PC-3 (cell line): ENCODE measurements at regions not wholly inside any gene's neighbourhood (a gene's known extent, or its start where the extent isn't known, plus 50 kb on each side); places are given as distances from the start of the nearest gene placed in this dataset.

Experiments used
- ATAC-seq: fragments of 200-7000 bp; cut with Tn5 transposase; 2 replicates; pipeline ENCODE4 v1.9.1; 2020; ENCODE audit warnings: mild to moderate bottlenecking, moderate library complexity
- BruUV-seq: library from RNA; stranded (reverse); fragments of 400-500 nt; replicated peaks from 2 replicates; lab custom pipeline; 2021; lab: Mats Ljungman, UMichigan
- CTCF ChIA-PET: fragments of 300-600 bp; sonication (Branson Sonifier 250); formaldehyde crosslinking; loops from one replicate; lab custom pipeline; 2022; ENCODE audit warnings: antibody characterized with exemption; lab: Charles Lee
- POLR2A ChIA-PET: fragments of 300-600 bp; sonication (Branson Sonifier 250); formaldehyde crosslinking; loops from one replicate; lab custom pipeline; 2022; ENCODE audit warnings: antibody characterized with exemption; ENCODE audit not compliant: unreplicated experiment; lab: Charles Lee
- DNase-seq: peaks from one replicate; pipeline ENCODE4 v3.0.0-alpha.2; 2015
- H2AFZ ChIP-seq: fragments of 300-600 bp; sonication (generic); 2 replicates; pipeline ENCODE4 v1.6.0; 2016; ENCODE audit warnings: antibody characterized with exemption, low read length
- H3F3A ChIP-seq: fragments of 300-600 bp; sonication (generic); one replicate; pipeline ENCODE4 v1.6.0; 2017; ENCODE audit warnings: antibody characterized with exemption, low read length, control low read depth, mild to moderate bottlenecking; ENCODE audit not compliant: unreplicated experiment
- H3K27ac ChIP-seq: fragments of 300-600 bp; sonication (generic); 2 replicates; pipeline ENCODE4 v1.5.1; 2016; ENCODE audit warnings: mild to moderate bottlenecking, low read length
- H3K27me3 ChIP-seq: fragments of 300-600 bp; sonication (generic); 2 replicates; pipeline ENCODE4 v1.6.1; 2016; ENCODE audit warnings: low read length, mixed read lengths
- H3K36me3 ChIP-seq: fragments of 300-600 bp; sonication (generic); 2 replicates; pipeline ENCODE4 v1.6.1; 2016; ENCODE audit warnings: low read depth, mixed run types, low read length, mixed read lengths
- H3K4me1 ChIP-seq: fragments of 300-600 bp; sonication (generic); 2 replicates; pipeline ENCODE4 v1.5.1; 2016; ENCODE audit warnings: low read length; ENCODE audit not compliant: insufficient read depth
- H3K4me2 ChIP-seq: fragments of 300-600 bp; sonication (generic); 2 replicates; pipeline ENCODE4 v1.6.0; 2016; ENCODE audit warnings: low read length
- H3K4me3 ChIP-seq: fragments of 300-600 bp; sonication (generic); 2 replicates; pipeline ENCODE4 v1.5.1; 2016; ENCODE audit warnings: mild to moderate bottlenecking, low read length, mixed read lengths
- H3K79me2 ChIP-seq: fragments of 300-600 bp; sonication (generic); 2 replicates; pipeline ENCODE4 v1.6.1; 2017; ENCODE audit warnings: low read length, mixed read lengths
- H3K9ac ChIP-seq: fragments of 300-600 bp; sonication (generic); 2 replicates; pipeline ENCODE4 v1.6.0; 2016; ENCODE audit warnings: mild to moderate bottlenecking, low read length
- H3K9me2 ChIP-seq: fragments of 300-600 bp; sonication (generic); replicated peaks from 2 replicates; pipeline ENCODE4 v1.6.1; 2016; ENCODE audit warnings: mixed run types, low read length, mixed read lengths
- H3K9me3 ChIP-seq: fragments of 300-600 bp; sonication (generic); 2 replicates; pipeline ENCODE4 v1.6.1; 2016; ENCODE audit warnings: low read length, mixed read lengths
- H4K20me1 ChIP-seq: fragments of 300-600 bp; sonication (generic); 2 replicates; pipeline ENCODE4 v1.6.1; 2016; ENCODE audit warnings: low read length, mixed read lengths
- EZH2 ChIP-seq: fragments of 300-600 bp; sonication (generic); IDR thresholded peaks from one replicate; pipeline ENCODE4 v1.6.1; 2017; ENCODE audit warnings: antibody characterized with exemption, mild to moderate bottlenecking, low read length; ENCODE audit not compliant: unreplicated experiment
- EZH2phosphoT487 ChIP-seq: fragments of 300-600 bp; sonication (generic); IDR thresholded peaks from 2 replicates; pipeline ENCODE4 v1.6.1; 2018; ENCODE audit warnings: mild to moderate bottlenecking, antibody characterized with exemption, low read length, borderline replicate concordance
- intact Hi-C: fragments of 100-400 bp; cut with micrococcal nuclease; formaldehyde crosslinking; loops from 2 replicates; pipeline ENCODE4 v1.9.0; 2023
- TF ChIP-seq, protein P1 (sequence below): fragments of 300-600 bp; sonication (generic); conservative IDR thresholded peaks from 2 replicates; pipeline ENCODE4 v1.5.1; 2017; ENCODE audit warnings: antibody characterized with exemption, low read depth, mild to moderate bottlenecking, low read length

GRCh38 chr10:113232928-113233511, 283.0 kb downstream of the TCF7L2 start:
- Histone ChIP-seq H3K9me2 (no peaks in the 10 kb centered on the region), H3K27ac (no peak overlapping the region), H3K79me2 (no peaks in the 10 kb centered on the region), H3F3A (no peaks in the 10 kb centered on the region), H3K27me3 (no peaks in the 10 kb centered on the region), H3K4me3 (no peak overlapping the region), H3K4me1 (no peaks in the 10 kb centered on the region), H3K4me2 (no peak overlapping the region), H4K20me1 (no peaks in the 10 kb centered on the region), H3K36me3 (no peaks in the 10 kb centered on the region), H3K9ac (no peak overlapping the region), H3K9me3 (no peaks in the 10 kb centered on the region), H2AFZ (no peak overlapping the region)
- CTCF ChIA-PET = no interaction called here
- DNase-seq (no peak), ATAC-seq (no peak)
- intact Hi-C loops = no loop called here
- POLR2A ChIA-PET = no interaction called here
- no TSS peak for BruUV-seq
- TF ChIP-seq EZH2phosphoT487 (no peak), EZH2 (no peak)
- TF ChIP-seq, protein P1, sequence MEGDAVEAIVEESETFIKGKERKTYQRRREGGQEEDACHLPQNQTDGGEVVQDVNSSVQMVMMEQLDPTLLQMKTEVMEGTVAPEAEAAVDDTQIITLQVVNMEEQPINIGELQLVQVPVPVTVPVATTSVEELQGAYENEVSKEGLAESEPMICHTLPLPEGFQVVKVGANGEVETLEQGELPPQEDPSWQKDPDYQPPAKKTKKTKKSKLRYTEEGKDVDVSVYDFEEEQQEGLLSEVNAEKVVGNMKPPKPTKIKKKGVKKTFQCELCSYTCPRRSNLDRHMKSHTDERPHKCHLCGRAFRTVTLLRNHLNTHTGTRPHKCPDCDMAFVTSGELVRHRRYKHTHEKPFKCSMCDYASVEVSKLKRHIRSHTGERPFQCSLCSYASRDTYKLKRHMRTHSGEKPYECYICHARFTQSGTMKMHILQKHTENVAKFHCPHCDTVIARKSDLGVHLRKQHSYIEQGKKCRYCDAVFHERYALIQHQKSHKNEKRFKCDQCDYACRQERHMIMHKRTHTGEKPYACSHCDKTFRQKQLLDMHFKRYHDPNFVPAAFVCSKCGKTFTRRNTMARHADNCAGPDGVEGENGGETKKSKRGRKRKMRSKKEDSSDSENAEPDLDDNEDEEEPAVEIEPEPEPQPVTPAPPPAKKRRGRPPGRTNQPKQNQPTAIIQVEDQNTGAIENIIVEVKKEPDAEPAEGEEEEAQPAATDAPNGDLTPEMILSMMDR = no peak

- ATAC-seq (no peak), DNase-seq (no peak)
- no peak overlapping the region for H3K27ac ChIP-seq
- H3K9me2 ChIP-seq = no peaks in the 10 kb centered on the region
- no peaks in the 10 kb centered on the region for H3K27me3 ChIP-seq
- H3F3A ChIP-seq = no peaks in the 10 kb centered on the region
- no peak overlapping the region for H2AFZ ChIP-seq
- TF ChIP-seq EZH2 (no peak), EZH2phosphoT487 (no peak)
- TF ChIP-seq, protein P1 = no peak
- no peaks in the 10 kb centered on the region for H3K4me1 ChIP-seq
- BruUV-seq = no TSS peak
- no peaks in the 10 kb centered on the region for H3K79me2 ChIP-seq
- H3K4me3 ChIP-seq = no peak overlapping the region
- intact Hi-C loops = no loop called here
- no peak overlapping the region for H3K4me2 ChIP-seq
- ChIA-PET CTCF (no interaction called here), POLR2A (no interaction called here)
- no peaks in the 10 kb centered on the region for H3K9me3 ChIP-seq
- H4K20me1 ChIP-seq = no peaks in the 10 kb centered on the region
- H3K36me3 ChIP-seq = no peaks in the 10 kb centered on the region
- H3K9ac ChIP-seq = no peak overlapping the region
Measured at GRCh38 chr10:113234481-113234880, 284.4 kb downstream of the TCF7L2 start.

DNA sequence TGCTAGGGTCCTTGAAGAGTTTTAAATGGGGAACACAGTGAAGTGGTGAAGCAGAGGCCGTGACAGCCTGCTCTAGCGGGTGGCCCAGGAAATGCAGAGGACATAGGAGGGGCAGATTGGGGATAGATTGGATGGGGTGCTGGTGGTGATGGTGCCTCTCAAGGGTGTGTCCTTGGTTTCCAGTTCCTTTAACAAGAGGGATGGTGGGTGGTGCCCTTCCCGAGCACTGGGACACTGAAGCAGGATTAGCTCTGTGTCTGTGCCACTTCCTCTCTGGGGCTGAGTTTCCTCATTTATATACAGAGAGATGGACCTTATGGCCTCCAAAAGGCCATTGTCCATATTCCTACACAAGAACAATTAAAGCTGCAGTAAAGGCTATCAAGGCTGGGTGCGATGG, 285.5 kb downstream of the TCF7L2 start:
- Histone ChIP-seq H4K20me1 (no peaks in the 10 kb centered on the region), H2AFZ (no peak overlapping the region), H3K9ac (no peak overlapping the region), H3K79me2 (no peaks in the 10 kb centered on the region), H3F3A (no peaks in the 10 kb centered on the region), H3K36me3 (no peaks in the 10 kb centered on the region), H3K4me3 (no peak overlapping the region), H3K4me2 (no peak overlapping the region), H3K9me3 (no peaks in the 10 kb centered on the region), H3K4me1 (no peaks in the 10 kb centered on the region), H3K9me2 (no peaks in the 10 kb centered on the region), H3K27me3 (no peaks in the 10 kb centered on the region; the same call in 1 of the 2 replicates), H3K27ac (no peak overlapping the region)
- BruUV-seq = no TSS peak
- intact Hi-C loops = no loop called here
- TF ChIP-seq, protein P1 = no peak
- TF ChIP-seq EZH2phosphoT487 (no peak), EZH2 (no peak)
- ChIA-PET POLR2A (no interaction called here), CTCF (no interaction called here)
- DNase-seq (no peak), ATAC-seq (no peak)
